Left lung (tissue), 4 donors: ENCODE measurements at regions not wholly inside any gene's neighbourhood (a gene's known extent, or its start where the extent isn't known, plus 50 kb on each side); places are given as distances from the start of the nearest gene placed in this dataset.

Experiments used
- ATAC-seq: fragments of 200-7000 bp; cut with Tn5 transposase; one replicate; pipeline ENCODE4 v1.9.1; 2020; ENCODE audit warnings: moderate library complexity
- DNase-seq, 4 donors: peaks; one replicate each; pipeline ENCODE4 v3.0.0-alpha.2; 2013 to 2020
- H3K27ac ChIP-seq, 2 donors: fragments of 200-600 bp; sonication (generic) in 1 of 2; one replicate each; pipeline versions ENCODE4 v1.5.0 to v1.8.0; 2020 to 2021
- H3K27me3 ChIP-seq, 2 donors: fragments of 200-600 bp; sonication (generic) in 1 of 2; one replicate each; pipeline versions ENCODE4 v1.5.0 to v1.8.0; 2020 to 2021
- H3K36me3 ChIP-seq, 2 donors: fragments of 200-600 bp; sonication (generic) in 1 of 2; one replicate each; pipeline versions ENCODE4 v1.5.0 to v1.8.0; 2020 to 2021
- H3K4me1 ChIP-seq, 2 donors: fragments of 200-600 bp; one replicate each; pipeline ENCODE4 v1.8.0; 2021
- H3K4me3 ChIP-seq, 2 donors: fragments of 200-600 bp; sonication (generic) in 1 of 2; one replicate each; pipeline versions ENCODE4 v1.5.0 to v1.8.0; 2020 to 2021; ENCODE audit warnings: mild to moderate bottlenecking in 1 of 2
- H3K9me3 ChIP-seq, 2 donors: fragments of 200-600 bp; sonication (generic) in 1 of 2; one replicate each; pipeline versions ENCODE4 v1.5.0 to v1.8.0; 2020 to 2021
- intact Hi-C, 2 donors: fragments of 100-400 bp; cut with DNase I; formaldehyde crosslinking; loops; one replicate each; pipeline versions ENCODE4 v1.11.2 to v1.14.2; 2022
- TF ChIP-seq, protein P1 (sequence below), 2 donors: fragments of 200-600 bp; sonication (generic) in 1 of 2; IDR thresholded peaks; one replicate each; pipeline versions ENCODE4 v1.5.0 to v1.8.0; 2021; ENCODE audit warnings: antibody characterized with exemption in 2 of 2
- donor health status: DM: no; HTN: yes; CAD: no.
- donor health status: DM: no; HTN: no; CAD: no.

- Histone ChIP-seq H3K4me3 (no peak overlapping the region), H3K4me1 (no peaks in the 10 kb centered on the region), H3K27me3 (no peaks in the 10 kb centered on the region), H3K9me3 (no peaks in the 10 kb centered on the region), H3K36me3 (no peaks in the 10 kb centered on the region), H3K27ac (no peak overlapping the region)
- no peak for DNase-seq
- intact Hi-C loops: no loop called here
- no peak for ATAC-seq
- TF ChIP-seq, protein P1, sequence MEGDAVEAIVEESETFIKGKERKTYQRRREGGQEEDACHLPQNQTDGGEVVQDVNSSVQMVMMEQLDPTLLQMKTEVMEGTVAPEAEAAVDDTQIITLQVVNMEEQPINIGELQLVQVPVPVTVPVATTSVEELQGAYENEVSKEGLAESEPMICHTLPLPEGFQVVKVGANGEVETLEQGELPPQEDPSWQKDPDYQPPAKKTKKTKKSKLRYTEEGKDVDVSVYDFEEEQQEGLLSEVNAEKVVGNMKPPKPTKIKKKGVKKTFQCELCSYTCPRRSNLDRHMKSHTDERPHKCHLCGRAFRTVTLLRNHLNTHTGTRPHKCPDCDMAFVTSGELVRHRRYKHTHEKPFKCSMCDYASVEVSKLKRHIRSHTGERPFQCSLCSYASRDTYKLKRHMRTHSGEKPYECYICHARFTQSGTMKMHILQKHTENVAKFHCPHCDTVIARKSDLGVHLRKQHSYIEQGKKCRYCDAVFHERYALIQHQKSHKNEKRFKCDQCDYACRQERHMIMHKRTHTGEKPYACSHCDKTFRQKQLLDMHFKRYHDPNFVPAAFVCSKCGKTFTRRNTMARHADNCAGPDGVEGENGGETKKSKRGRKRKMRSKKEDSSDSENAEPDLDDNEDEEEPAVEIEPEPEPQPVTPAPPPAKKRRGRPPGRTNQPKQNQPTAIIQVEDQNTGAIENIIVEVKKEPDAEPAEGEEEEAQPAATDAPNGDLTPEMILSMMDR (IDR thresholded peaks at IDR 0.05): no peak
Observed at GRCh38 chr7:43033369-43033768, 79.1 kb upstream of the HECW1 start.

DNA sequence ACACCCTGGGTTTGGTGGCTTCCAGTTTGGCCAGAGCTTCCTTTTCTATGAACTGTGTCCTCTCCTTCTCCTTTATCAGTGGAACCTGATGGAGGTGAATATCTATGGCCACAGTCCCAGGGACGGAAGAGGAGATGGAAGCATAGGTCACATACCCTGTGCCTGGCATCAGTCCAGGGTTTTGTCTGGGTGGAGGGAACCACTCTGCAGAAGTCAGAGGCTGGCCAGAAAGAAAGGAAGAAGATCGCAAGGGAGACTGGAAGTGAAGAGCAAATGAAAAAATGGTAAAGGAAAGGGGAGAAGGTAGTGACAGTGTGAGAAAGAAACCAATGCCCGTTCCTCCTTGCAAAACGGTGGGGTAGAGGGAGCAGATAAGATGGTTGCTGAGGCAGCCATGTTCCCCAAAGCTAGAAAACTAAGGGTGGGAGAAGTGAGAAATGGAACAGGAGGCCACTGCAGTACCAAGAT is 77.9 kb upstream of the HECW1 start:
- TF ChIP-seq, protein P1 (IDR thresholded peaks at IDR 0.05): no peak
- no peak overlapping the region for H3K4me3 ChIP-seq
- DNase-seq: no peak
- ATAC-seq: no peak
- H3K9me3 ChIP-seq: no peaks in the 10 kb centered on the region
- no peaks in the 10 kb centered on the region for H3K36me3 ChIP-seq
- no peaks in the 10 kb centered on the region for H3K27me3 ChIP-seq
- H3K4me1 ChIP-seq: no peaks in the 10 kb centered on the region
- H3K27ac ChIP-seq: no peak overlapping the region
- intact Hi-C loops: no loop called here

DNA sequence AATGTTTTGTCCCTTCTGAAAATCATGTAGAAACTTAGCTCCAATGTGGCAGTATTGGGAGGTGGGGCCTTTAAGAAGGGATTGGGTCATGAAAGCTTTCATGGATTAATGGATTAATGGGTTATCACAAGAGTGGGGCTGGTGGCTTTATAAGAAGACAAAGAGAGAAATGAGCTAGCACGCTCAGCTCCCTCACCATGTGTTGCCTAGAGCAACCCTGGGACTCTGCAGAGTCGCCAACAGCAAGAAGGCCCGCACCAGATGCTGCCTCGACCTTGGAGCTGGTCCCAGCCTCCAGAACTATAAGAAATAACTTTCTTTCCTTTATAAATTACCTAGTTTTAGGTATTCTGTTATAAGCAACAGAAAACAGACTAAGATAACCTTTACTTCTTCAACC is 74.9 kb upstream of the HECW1 start:
- H3K9me3 ChIP-seq: no peaks in the 10 kb centered on the region
- H3K4me3 ChIP-seq: no peak overlapping the region
- DNase-seq: no peak
- ATAC-seq: no peak
- H3K27ac ChIP-seq: no peak overlapping the region
- intact Hi-C loops: no loop called here
- no peaks in the 10 kb centered on the region for H3K36me3 ChIP-seq
- no peaks in the 10 kb centered on the region for H3K4me1 ChIP-seq
- no peaks in the 10 kb centered on the region for H3K27me3 ChIP-seq
- TF ChIP-seq, protein P1 (IDR thresholded peaks at IDR 0.05): no peak

GRCh38 chr7:43038254-43038653 is 74.2 kb upstream of the HECW1 start:
- no peak for ATAC-seq
- no peak for DNase-seq
- Histone ChIP-seq H3K36me3 (no peaks in the 10 kb centered on the region), H3K27me3 (no peaks in the 10 kb centered on the region), H3K4me1 (no peaks in the 10 kb centered on the region), H3K27ac (no peak overlapping the region), H3K9me3 (no peaks in the 10 kb centered on the region), H3K4me3 (no peak overlapping the region)
- TF ChIP-seq, protein P1 (IDR thresholded peaks at IDR 0.05): no peak
- intact Hi-C loops: no loop called here

DNA sequence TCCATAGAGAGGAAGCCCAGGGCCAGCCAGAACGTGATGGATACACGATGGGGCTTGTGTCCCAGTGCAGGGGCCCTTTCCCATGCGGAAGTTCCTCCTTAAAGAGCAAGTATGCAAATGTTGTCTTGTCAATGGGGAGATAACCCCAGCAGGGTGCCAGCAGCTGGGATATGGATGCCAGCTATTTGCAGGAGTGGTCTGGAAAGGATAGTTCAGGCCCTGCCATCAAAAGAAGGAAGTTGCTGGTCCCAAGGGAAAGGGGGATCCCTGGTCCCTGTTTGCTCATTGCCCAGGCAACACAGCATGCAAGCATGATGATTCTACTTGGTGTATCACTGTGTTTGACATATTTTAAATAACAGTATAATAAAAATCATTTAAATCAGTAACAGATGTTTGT is 73.1 kb upstream of the HECW1 start:
- Histone ChIP-seq H3K4me1 (no peaks in the 10 kb centered on the region), H3K36me3 (no peaks in the 10 kb centered on the region), H3K27ac (no peak overlapping the region), H3K9me3 (no peaks in the 10 kb centered on the region), H3K4me3 (no peak overlapping the region), H3K27me3 (no peaks in the 10 kb centered on the region)
- TF ChIP-seq, protein P1 (IDR thresholded peaks at IDR 0.05): no peak
- intact Hi-C loops: no loop called here
- ATAC-seq (no peak), DNase-seq (no peak)
